ENCODE measurements at regions not wholly inside any gene's neighbourhood (a gene's known extent, or its start where the extent isn't known, plus 50 kb on each side); places are given as distances from the start of the nearest gene placed in this dataset.

- Histone ChIP-seq H3K27me3 (ENCODE audit: insufficient read depth, low read length) (no peaks in the 10 kb centered on the region), H2BK5ac (ENCODE audit: insufficient read length, low read length) (no peak overlapping the region), H2AFZ (ENCODE audit: low read length) (no peak overlapping the region), H4K5ac (ENCODE audit: insufficient read length, low read depth, low read length) (no peak overlapping the region), H3K79me1 (ENCODE audit: insufficient read depth, low read depth, low read length, poor library complexity, severe bottlenecking) (no peaks in the 10 kb centered on the region), H4K91ac (ENCODE audit: insufficient read length, low read depth, low read length) (no peak overlapping the region), H3K79me2 (ENCODE audit: insufficient read depth, low read length) (no peaks in the 10 kb centered on the region), H3K4me2 (ENCODE audit: insufficient read depth, insufficient read length, low read length) (no peak overlapping the region), H3K18ac (ENCODE audit: insufficient read length, low read depth, low read length) (no peak overlapping the region), H2BK15ac (ENCODE audit: low read depth, low read length) (no peak overlapping the region), H3K9me3 (ENCODE audit: control insufficient read depth, low read depth, low read length) (no peaks in the 10 kb centered on the region), H3K23me2 (ENCODE audit: insufficient read length, low read depth, low read length, poor library complexity, severe bottlenecking) (no peaks in the 10 kb centered on the region), H4K20me1 (ENCODE audit: control insufficient read depth, insufficient read depth, insufficient read length) (no peaks in the 10 kb centered on the region), H2BK20ac (ENCODE audit: low read depth, low read length, poor library complexity, severe bottlenecking) (no peak overlapping the region), H2BK12ac (ENCODE audit: insufficient read length, low read depth, low read length) (no peak overlapping the region), H3K4me1 (ENCODE audit: insufficient read depth, low read length) (no peaks in the 10 kb centered on the region), H3T11ph (ENCODE audit: low read length) (no peak overlapping the region), H3K27ac (ENCODE audit: insufficient read length, low read depth, low read length) (no peak overlapping the region), H4K8ac (replicated peaks; ENCODE audit: insufficient read length, low read depth, low read length) (no peak overlapping the region), H3K4ac (ENCODE audit: low read depth, low read length) (no peak overlapping the region), H2AK5ac (ENCODE audit: insufficient read length, low read length) (no peak overlapping the region), H3K9ac (ENCODE audit: extremely low read depth, insufficient read length, low read length) (no peak overlapping the region), H3K56ac (ENCODE audit: insufficient read length, low read depth, low read length) (no peak overlapping the region), H2BK120ac (ENCODE audit: low read depth, low read length, poor library complexity, severe bottlenecking) (no peak overlapping the region), H3K23ac (ENCODE audit: insufficient read length, low read depth, low read length) (no peak overlapping the region), H3K14ac (ENCODE audit: insufficient read depth, low read length) (no peak overlapping the region)
- Mint-ChIP-seq H3K4me1 (peaks cover 5 to 25% of the 10 kb centered on the region in 2 experiments), H3K27ac (no peak overlapping the region), H3K27me3 (ENCODE audit: low read depth) (no peaks in the 10 kb centered on the region), H3K9me3 (no peaks in the 10 kb centered on the region; a peak in 1 of 5 replicates), H3K4me3 (no peak overlapping the region), H3K36me3 (ENCODE audit: insufficient read depth in 1 of 3, low read depth in 3 of 3) (no peaks in the 10 kb centered on the region)
- WGBS (ENCODE audit: extremely low coverage, insufficient read length, low lambda C conversion rate), result no CpG with 5 or more reads among the region's 1 CpG
- DNase-seq, result no peak
- no peak for TF ChIP-seq CTCF (conservative IDR thresholded peaks at IDR 0.05)
These were observed 410.6 kb downstream of the PIK3C3 start for GRCh38 chr18:42365591-42365990.
